ENCODE measurements at regions not wholly inside any gene's neighbourhood (a gene's known extent, or its start where the extent isn't known, plus 50 kb on each side); places are given as distances from the start of the nearest gene placed in this dataset.

DNA sequence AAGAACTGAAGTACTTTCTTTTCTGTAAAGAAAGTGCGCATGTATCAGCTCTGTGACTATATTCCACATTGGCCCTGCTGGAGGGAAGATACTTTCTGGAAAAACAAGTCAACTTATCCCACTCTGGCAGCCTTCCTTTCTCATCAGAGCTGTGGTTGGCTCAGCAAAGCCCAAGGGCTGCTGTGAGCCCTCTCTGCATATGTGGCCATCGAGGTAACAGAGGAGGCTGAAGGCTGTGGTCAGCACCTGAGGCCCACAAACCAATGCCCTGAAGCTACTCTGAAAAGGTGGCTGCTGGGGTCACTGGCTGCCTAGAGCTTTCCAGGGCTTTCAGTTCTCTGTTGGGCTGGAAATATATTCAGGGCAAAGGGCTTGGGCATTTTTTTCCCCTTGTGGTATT lies 70.8 kb upstream of the IGF1 start:
- TF ChIP-seq, protein P1, sequence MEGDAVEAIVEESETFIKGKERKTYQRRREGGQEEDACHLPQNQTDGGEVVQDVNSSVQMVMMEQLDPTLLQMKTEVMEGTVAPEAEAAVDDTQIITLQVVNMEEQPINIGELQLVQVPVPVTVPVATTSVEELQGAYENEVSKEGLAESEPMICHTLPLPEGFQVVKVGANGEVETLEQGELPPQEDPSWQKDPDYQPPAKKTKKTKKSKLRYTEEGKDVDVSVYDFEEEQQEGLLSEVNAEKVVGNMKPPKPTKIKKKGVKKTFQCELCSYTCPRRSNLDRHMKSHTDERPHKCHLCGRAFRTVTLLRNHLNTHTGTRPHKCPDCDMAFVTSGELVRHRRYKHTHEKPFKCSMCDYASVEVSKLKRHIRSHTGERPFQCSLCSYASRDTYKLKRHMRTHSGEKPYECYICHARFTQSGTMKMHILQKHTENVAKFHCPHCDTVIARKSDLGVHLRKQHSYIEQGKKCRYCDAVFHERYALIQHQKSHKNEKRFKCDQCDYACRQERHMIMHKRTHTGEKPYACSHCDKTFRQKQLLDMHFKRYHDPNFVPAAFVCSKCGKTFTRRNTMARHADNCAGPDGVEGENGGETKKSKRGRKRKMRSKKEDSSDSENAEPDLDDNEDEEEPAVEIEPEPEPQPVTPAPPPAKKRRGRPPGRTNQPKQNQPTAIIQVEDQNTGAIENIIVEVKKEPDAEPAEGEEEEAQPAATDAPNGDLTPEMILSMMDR (IDR thresholded peaks at IDR 0.05; ENCODE audit: extremely low read depth, missing control alignments) = no peak
- DNase-seq (ENCODE audit: low spot score) = no peak

DNA sequence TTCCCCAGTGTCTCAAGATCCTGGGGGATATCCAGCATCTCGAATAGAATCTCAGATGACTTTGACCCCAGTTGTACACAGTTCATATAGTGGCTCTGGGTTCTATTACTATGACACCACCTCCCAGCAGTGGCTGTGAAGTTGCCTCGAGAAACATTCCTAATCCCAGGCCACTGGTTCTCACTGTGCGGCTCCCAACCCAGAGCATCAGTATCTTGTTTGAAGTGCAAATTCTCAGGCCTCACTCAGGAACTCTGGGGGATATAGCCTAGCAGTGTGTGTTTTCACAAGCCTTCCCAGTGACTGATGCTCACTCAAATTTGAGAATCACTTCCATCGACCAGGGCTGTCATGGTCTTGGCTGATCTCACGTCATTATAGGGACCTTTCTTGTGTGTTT lies 69.3 kb upstream of the IGF1 start:
- TF ChIP-seq, protein P1 (IDR thresholded peaks at IDR 0.05; ENCODE audit: extremely low read depth, missing control alignments) = no peak
- DNase-seq (ENCODE audit: low spot score) = no peak

DNA sequence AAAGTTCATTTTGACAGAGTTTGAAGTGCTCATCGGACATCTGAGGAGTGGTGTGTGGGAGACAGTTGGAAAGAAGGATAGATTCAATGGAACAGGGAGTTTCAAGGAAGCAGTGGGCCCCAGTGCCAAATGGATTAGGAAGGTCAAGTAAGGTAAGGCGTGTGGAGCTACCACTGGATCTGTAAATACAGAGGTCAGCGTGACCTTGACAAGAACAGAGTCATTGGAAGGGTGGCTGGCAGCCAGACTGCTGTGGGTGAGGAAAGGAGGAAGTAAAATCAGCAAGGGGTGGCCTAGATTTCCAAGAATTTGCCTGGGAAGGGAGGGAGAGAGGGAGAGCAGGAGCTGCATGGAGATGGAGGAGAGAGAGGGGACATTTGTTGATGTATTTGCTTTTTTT lies 68.2 kb upstream of the IGF1 start:
- DNase-seq (ENCODE audit: low spot score) = no peak
- TF ChIP-seq, protein P1 (IDR thresholded peaks at IDR 0.05; ENCODE audit: extremely low read depth, missing control alignments) = no peak

DNA sequence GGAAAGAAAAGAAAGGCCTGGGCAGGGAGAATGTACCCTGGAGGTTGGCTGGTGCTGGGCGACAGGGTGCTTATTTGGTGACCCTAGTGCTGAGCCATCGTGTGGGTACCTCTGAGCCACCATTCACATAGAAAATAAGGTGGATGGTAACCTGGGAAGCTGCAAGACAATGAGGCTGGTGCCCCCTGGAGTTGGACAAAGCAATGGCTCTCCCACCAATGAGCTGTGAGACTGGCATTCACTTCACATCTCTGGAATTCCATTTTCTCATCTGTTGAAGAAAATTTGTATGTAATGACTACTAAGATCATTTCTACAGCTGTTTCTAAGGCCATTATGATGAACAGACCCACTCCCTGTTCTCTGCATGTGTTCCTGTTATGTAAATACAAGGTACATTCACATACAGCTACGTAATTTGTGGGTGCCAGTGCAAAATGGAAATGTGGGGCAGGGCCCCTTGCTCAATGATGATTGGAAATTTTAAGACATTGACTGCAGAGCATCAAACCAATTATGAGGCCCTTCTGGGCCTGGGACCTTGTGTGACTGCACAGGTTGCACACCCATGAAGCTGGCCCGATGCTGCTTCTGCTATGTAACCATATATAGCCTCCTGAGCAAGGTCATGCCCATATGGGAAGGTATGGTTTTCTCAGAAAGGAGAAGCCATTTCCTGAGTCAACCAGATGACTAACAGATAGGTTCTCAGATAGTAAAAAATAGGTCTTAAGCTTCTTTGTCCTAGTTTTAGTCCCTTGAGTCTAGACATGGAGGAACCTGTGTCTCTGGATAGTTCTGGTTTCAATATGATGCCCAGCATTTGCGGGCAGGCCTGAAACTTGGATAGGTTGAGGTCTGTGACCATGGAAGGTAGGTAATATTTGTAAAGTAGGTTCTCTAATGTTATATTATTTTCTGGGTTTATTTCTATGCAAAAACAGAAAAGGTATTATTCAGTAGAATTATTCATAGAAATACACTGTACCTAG lies 63.4 kb upstream of the IGF1 start:
- DNase-seq (ENCODE audit: low spot score) = peak; percentile 6
- TF ChIP-seq, protein P1 (IDR thresholded peaks at IDR 0.05; ENCODE audit: extremely low read depth, missing control alignments) = no peak

DNA sequence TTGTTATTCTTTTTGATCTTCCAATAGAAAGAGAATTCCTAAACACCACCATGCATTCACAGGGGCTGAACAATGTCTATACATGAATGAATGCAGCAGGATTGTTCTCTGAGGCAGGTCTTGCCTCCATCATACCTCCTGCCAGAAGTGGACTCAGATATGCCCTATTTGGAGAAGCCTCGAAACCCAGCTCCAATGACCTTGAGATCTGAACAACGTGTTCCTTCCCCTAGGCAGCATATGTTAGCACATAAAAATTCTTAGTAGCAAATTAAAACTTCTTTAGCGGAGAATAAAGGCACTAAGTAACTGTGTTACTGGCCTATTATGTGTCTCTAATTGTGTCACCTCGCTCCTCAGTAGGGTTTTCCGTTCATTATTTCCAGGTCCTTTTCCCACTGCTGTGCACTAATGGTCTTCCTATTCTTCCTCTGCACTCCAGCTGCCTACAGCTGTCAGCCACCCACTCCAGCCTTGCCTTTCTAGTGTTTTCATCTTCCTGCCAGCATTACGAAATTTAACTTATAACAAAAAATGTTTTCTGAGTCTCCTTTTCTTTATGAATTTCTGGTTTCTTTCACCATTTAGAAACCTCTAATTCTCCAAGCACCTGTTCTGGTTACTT lies 62.6 kb upstream of the IGF1 start:
- no peak for DNase-seq (ENCODE audit: low spot score)
- TF ChIP-seq, protein P1 (IDR thresholded peaks at IDR 0.05; ENCODE audit: extremely low read depth, missing control alignments) = no peak

DNA sequence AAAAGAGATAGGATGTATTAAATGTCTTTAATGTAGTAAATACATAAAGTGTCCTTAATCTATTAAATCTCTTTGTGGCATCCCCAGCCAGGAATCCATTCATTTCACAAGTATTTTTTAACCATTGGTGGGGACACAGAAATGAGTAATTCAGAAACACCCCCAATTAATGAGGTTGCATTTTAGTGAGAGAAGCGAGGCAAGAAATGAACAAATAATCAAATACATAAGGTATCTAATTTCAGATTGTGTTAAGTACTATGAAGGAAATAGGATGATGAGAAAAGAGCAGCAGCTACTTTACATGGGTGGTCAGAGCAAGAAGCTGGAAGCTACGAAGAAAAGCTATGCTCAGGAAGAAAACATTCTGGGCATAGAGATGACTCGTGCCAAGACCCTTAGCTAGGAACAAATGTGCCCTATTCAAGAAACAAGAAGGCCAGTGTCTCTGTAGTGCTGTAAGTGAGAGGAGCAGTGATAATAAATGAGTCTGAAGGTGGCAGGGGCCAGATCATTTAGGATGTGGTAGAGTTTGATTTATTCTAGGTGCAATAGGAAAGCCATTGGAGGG lies 60.5 kb upstream of the IGF1 start:
- TF ChIP-seq, protein P1 (IDR thresholded peaks at IDR 0.05; ENCODE audit: extremely low read depth, missing control alignments) = no peak
- no peak for DNase-seq (ENCODE audit: low spot score)
